Suprapubic skin (tissue), 4 donors: ENCODE measurements at regions not wholly inside any gene's neighbourhood (a gene's known extent, or its start where the extent isn't known, plus 50 kb on each side); places are given as distances from the start of the nearest gene placed in this dataset.

Source experiments
- CTCF ChIP-seq, 2 donors: fragments of 200-600 bp in 1 of 2; fragments of 450-650 bp in 1 of 2; sonication (generic) in 1 of 2; IDR thresholded peaks; one replicate each; pipeline ENCODE4 v1.5.1; 2016 to 2019; ENCODE audit warnings: antibody characterized with exemption in 2 of 2, mild to moderate bottlenecking in 1 of 2, moderate library complexity in 1 of 2
- EP300 ChIP-seq: sonication (generic); formaldehyde crosslinking; IDR thresholded peaks from one replicate; pipeline ENCODE4 v1.6.1; 2017; ENCODE audit warnings: antibody characterized with exemption
- POLR2A ChIP-seq, 2 donors: fragments of 450-650 bp; IDR thresholded peaks; one replicate each; pipeline ENCODE4 v1.6.1; 2017; ENCODE audit warnings: antibody characterized with exemption in 2 of 2, mild to moderate bottlenecking in 2 of 2, moderate library complexity in 2 of 2
- POLR2AphosphoS5 ChIP-seq, 3 donors: sonication (generic); formaldehyde crosslinking; IDR thresholded peaks; one replicate each; pipeline ENCODE4 v1.6.1; 2017; ENCODE audit warnings: antibody characterized with exemption in 3 of 3

DNA sequence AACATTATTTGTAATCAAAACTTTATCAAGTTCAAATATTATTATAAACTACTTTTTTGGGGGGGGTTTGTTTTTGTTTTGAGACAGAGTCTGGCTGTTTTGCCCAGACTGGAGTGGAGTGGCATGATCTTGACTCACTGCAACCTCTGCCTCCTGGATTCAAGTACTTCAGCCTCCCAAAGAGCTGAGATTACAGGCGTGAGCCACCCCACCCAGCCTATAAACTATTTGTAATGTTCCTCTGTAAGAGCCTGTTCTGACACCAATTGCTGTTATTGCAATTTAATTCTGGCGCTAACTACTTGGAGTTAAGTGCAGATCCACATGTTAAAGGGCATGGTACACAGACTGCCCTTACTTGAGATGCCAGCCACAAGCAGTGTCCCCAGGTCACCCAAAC is 478.1 kb upstream of the NRP1 start:
- TF ChIP-seq POLR2AphosphoS5 (IDR thresholded peaks at IDR 0.05) (no peak), EP300 (no peak), CTCF (IDR thresholded peaks at IDR 0.05) (no peak), POLR2A (IDR thresholded peaks at IDR 0.05) (no peak)
